ENCODE measurements at regions not wholly inside any gene's neighbourhood (a gene's known extent, or its start where the extent isn't known, plus 50 kb on each side); places are given as distances from the start of the nearest gene placed in this dataset.

DNA sequence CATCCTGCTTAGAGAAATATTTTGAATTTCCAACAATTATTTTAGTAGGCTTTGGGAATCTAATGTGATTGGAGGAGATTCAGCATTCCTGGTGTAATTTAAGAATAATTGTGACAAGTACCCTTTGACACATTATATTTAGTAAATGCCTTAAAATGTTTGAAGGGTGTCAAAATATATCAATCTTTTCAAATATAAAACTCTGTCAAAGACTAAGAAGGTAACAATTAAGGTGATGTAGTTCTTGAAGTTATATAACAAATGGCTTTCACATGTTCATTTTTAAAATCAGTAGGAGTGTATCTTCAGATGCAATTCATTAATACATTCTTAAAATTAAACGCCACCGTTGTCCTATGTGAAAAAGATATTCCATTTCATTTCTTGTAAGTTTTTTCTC is 1977.1 kb upstream of the CDH9 start:
- DNase-seq (ENCODE audit: low spot score) (no peak), ATAC-seq (ENCODE audit: low FRiP score) (no peak)
- no peak for TF ChIP-seq CTCF (IDR thresholded peaks at IDR 0.05)

DNA sequence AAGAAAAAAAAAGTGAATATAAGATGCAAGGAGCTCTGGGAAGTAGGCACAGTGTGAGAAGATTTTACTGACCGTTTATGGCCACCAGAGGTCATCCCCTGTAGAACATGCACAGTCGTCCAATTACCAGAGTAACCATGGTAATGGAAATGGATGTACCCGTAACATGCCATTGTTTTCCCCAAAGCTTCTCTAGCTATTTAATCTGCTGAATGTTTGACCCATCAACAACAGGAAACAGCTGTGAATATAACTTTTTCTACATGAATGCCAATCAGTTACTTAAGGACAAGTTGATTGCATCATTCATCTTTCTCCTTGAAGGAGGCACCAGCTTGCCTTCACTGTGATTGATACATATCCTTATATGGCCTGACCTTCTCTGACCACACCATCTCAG is 1967.0 kb upstream of the CDH9 start:
- TF ChIP-seq CTCF (IDR thresholded peaks at IDR 0.05), result no peak
- no peak for DNase-seq (ENCODE audit: low spot score)
- ATAC-seq (ENCODE audit: low FRiP score), result no peak

DNA sequence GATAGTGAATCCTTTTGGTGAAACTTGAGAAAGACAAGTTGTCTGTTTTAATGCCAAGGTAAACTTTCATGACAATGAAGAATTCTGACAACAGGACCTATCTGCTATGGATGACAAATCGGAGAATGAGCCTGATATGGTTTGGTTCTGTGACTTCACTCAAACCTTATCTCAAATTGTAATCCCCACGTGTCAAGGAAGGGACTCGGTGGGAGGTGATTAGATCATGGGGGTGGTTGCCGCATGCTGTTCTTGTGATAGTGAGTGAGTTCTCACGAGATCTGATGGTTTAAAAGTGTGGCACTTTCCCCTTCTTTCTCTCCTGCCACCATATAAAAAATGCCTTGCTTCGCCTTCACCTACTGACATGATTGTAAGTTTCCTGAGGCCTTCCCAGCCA is 1964.1 kb upstream of the CDH9 start:
- TF ChIP-seq CTCF (IDR thresholded peaks at IDR 0.05), result no peak
- ATAC-seq (ENCODE audit: low FRiP score) (no peak), DNase-seq (ENCODE audit: low spot score) (no peak)

- no peak for ATAC-seq (ENCODE audit: low FRiP score)
- DNase-seq (ENCODE audit: low spot score), result no peak
- no peak for TF ChIP-seq CTCF (IDR thresholded peaks at IDR 0.05)
Observed at GRCh38 chr5:29001666-29002065, 1963.3 kb upstream of the CDH9 start.

GRCh38 chr5:28984639-28985038 is 1946.3 kb upstream of the CDH9 start:
- ATAC-seq (ENCODE audit: low FRiP score), result no peak
- no peak for TF ChIP-seq CTCF (IDR thresholded peaks at IDR 0.05)
- no peak for DNase-seq (ENCODE audit: low spot score)

GRCh38 chr5:28975508-28975907 is 1937.1 kb upstream of the CDH9 start:
- TF ChIP-seq CTCF (IDR thresholded peaks at IDR 0.05), result no peak
- ATAC-seq (ENCODE audit: low FRiP score), result no peak
- no peak for DNase-seq (ENCODE audit: low spot score)

- DNase-seq (ENCODE audit: low spot score) (no peak), ATAC-seq (ENCODE audit: low FRiP score) (no peak)
- TF ChIP-seq CTCF (IDR thresholded peaks at IDR 0.05), result no peak
Observed at GRCh38 chr5:28967848-28968247, 1929.5 kb upstream of the CDH9 start.
